ENCODE measurements at regions not wholly inside any gene's neighbourhood (a gene's known extent, or its start where the extent isn't known, plus 50 kb on each side); places are given as distances from the start of the nearest gene placed in this dataset.

- no peak overlapping the region for H3K4me3 Mint-ChIP-seq
- peaks cover 4% of the 10 kb centered on the region for H3K9me3 Mint-ChIP-seq (ENCODE audit: insufficient read depth)
- no peaks in the 10 kb centered on the region for H3K4me1 Mint-ChIP-seq
- no peaks in the 10 kb centered on the region for H3K4me1 ChIP-seq (ENCODE audit: control insufficient read depth in 2 of 2, insufficient read depth in 2 of 2, low read length in 2 of 2)
- H3K4me3 ChIP-seq (ENCODE audit: control extremely low read depth in 1 of 5, extremely low read depth in 1 of 5, insufficient read depth in 1 of 5, low read depth in 2 of 5, low read length in 4 of 5): no peak overlapping the region
- H3K27ac Mint-ChIP-seq: no peak overlapping the region
- no peaks in the 10 kb centered on the region for H4K20me1 ChIP-seq (ENCODE audit: control insufficient read depth, insufficient read depth, low read length, poor library complexity, severe bottlenecking)
- no peak overlapping the region for H3K4me2 ChIP-seq (replicated peaks; ENCODE audit: low read depth, low read length, poor library complexity, severe bottlenecking)
- no peak for ATAC-seq (ENCODE audit: low read depth)
- H3K9ac ChIP-seq (ENCODE audit: low read length): no peak overlapping the region
- no peak overlapping the region for H2AFZ ChIP-seq (ENCODE audit: insufficient read depth, low read depth, low read length, poor library complexity, severe bottlenecking)
- TF ChIP-seq CTCF (IDR thresholded peaks at IDR 0.05) (no peak), EZH2 (IDR thresholded peaks at IDR 0.05; ENCODE audit: borderline replicate concordance, insufficient read depth, low read depth, low read length, poor library complexity, severe bottlenecking) (no peak)
- no peaks in the 10 kb centered on the region for H3K27me3 Mint-ChIP-seq
- POLR2A ChIA-PET: no interaction called here
- H3K79me2 ChIP-seq (ENCODE audit: control insufficient read depth, insufficient read depth, low read length): no peaks in the 10 kb centered on the region
- WGBS (ENCODE audit: insufficient coverage): no CpG with 5 or more reads among the region's 1 CpG
- H3K27ac ChIP-seq (ENCODE audit: low read length in 2 of 2): no peak overlapping the region
- CTCF ChIA-PET: no interaction called here
- H3K36me3 ChIP-seq (replicated peaks in 1 of 2; ENCODE audit: control extremely low read depth in 1 of 2, control insufficient read depth in 1 of 2, extremely low read depth in 1 of 2, insufficient read depth in 2 of 2, low read length in 1 of 2): no peaks in the 10 kb centered on the region
- intact Hi-C loops (cut with micrococcal nuclease): no loop called here
- peaks cover 1 to 11% (median 3%) of the 10 kb centered on the region in 3 donors for H3K9me3 ChIP-seq (ENCODE audit: control extremely low read depth in 1 of 3, control insufficient read depth in 2 of 3, insufficient read depth in 1 of 3, low read length in 2 of 3)
- no peaks in the 10 kb centered on the region for H3K27me3 ChIP-seq (replicated peaks in 1 of 4; ENCODE audit: control extremely low read depth in 1 of 4, control insufficient read depth in 3 of 4, insufficient read depth in 4 of 4, low read length in 3 of 4)
- no peak for DNase-seq
Observed at GRCh38 chr13:81393721-81394120, 1052.8 kb upstream of the SPRY2 start.

GRCh38 chr13:81393110-81393509 is 1052.2 kb upstream of the SPRY2 start:
- DNase-seq (no peak), ATAC-seq (ENCODE audit: low read depth) (no peak)
- Mint-ChIP-seq H3K4me1 (no peaks in the 10 kb centered on the region), H3K27ac (no peak overlapping the region), H3K4me3 (no peak overlapping the region), H3K27me3 (no peaks in the 10 kb centered on the region), H3K9me3 (ENCODE audit: insufficient read depth) (peaks cover 4% of the 10 kb centered on the region)
- H2AFZ ChIP-seq (ENCODE audit: insufficient read depth, low read depth, low read length, poor library complexity, severe bottlenecking): no peak overlapping the region
- no peaks in the 10 kb centered on the region for H3K36me3 ChIP-seq (replicated peaks in 1 of 2; ENCODE audit: control extremely low read depth in 1 of 2, control insufficient read depth in 1 of 2, extremely low read depth in 1 of 2, insufficient read depth in 2 of 2, low read length in 1 of 2)
- no CpG with 5 or more reads among the region's 3 CpGs for WGBS (ENCODE audit: insufficient coverage)
- no peak for TF ChIP-seq EZH2 (IDR thresholded peaks at IDR 0.05; ENCODE audit: borderline replicate concordance, insufficient read depth, low read depth, low read length, poor library complexity, severe bottlenecking)
- TF ChIP-seq CTCF (IDR thresholded peaks at IDR 0.05): no peak
- no peaks in the 10 kb centered on the region for H3K27me3 ChIP-seq (replicated peaks in 1 of 4; ENCODE audit: control extremely low read depth in 1 of 4, control insufficient read depth in 3 of 4, insufficient read depth in 4 of 4, low read length in 3 of 4)
- ChIA-PET CTCF (no interaction called here), POLR2A (no interaction called here)
- no peak overlapping the region for H3K27ac ChIP-seq (ENCODE audit: low read length in 2 of 2)
- H3K9me3 ChIP-seq (ENCODE audit: control extremely low read depth in 1 of 3, control insufficient read depth in 2 of 3, insufficient read depth in 1 of 3, low read length in 2 of 3): peaks cover 1 to 11% (median 3%) of the 10 kb centered on the region in 3 donors
- intact Hi-C loops (cut with micrococcal nuclease): no loop called here
- no peak overlapping the region for H3K4me3 ChIP-seq (ENCODE audit: control extremely low read depth in 1 of 5, extremely low read depth in 1 of 5, insufficient read depth in 1 of 5, low read depth in 2 of 5, low read length in 4 of 5)
- H3K9ac ChIP-seq (ENCODE audit: low read length): no peak overlapping the region
- H4K20me1 ChIP-seq (ENCODE audit: control insufficient read depth, insufficient read depth, low read length, poor library complexity, severe bottlenecking): no peaks in the 10 kb centered on the region
- H3K4me2 ChIP-seq (replicated peaks; ENCODE audit: low read depth, low read length, poor library complexity, severe bottlenecking): no peak overlapping the region
- H3K79me2 ChIP-seq (ENCODE audit: control insufficient read depth, insufficient read depth, low read length): no peaks in the 10 kb centered on the region
- no peaks in the 10 kb centered on the region for H3K4me1 ChIP-seq (ENCODE audit: control insufficient read depth in 2 of 2, insufficient read depth in 2 of 2, low read length in 2 of 2)
